GM23248 (cell line): ENCODE measurements at regions not wholly inside any gene's neighbourhood (a gene's known extent, or its start where the extent isn't known, plus 50 kb on each side); places are given as distances from the start of the nearest gene placed in this dataset.

Source experiments
- EZH2 ChIP-seq: fragments of 200-600 bp; sonication (generic); IDR thresholded peaks from 2 replicates; pipeline ENCODE4 v1.6.1; 2018; ENCODE audit warnings: antibody characterized with exemption, mild to moderate bottlenecking; ENCODE audit not compliant: insufficient read depth, poor library complexity, severe bottlenecking
- EZH2phosphoT487 ChIP-seq: fragments of 200-600 bp; sonication (generic); IDR thresholded peaks from 2 replicates; pipeline ENCODE4 v1.6.1; 2018; ENCODE audit warnings: antibody characterized with exemption, moderate library complexity, mild to moderate bottlenecking, low read depth; ENCODE audit not compliant: insufficient read depth

DNA sequence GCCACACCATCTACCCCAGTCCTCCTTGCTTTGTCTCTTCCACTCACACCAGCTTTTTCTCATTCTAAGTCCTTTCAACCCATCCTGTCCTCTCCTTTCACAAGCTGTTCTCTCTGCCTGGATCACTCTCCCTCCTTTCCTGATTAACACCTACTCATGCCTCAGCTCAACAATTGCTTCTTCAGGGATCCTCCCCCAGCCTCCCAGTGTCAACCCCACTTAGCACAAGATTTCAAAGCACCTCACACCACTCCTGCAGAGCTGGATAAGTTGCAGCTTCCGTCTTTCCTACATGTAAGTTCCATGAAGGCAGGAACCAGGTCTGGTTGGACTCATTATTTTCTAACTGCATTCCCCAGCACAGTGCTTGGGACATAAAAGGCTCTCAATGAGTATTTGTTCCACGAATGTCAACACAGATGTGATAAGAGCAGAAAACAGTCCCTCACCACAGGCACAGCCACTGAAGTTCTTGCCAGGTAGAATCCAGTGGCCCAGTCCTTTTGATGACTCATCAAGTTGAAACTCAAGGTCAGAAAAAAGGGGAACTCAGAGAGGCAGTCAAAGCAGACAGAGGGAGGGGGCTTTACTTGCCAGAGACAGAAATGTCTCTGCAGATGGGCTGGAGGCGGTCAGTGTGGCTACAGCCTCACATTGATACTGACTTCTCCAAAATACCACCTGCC, 193.4 kb upstream of the PRDM1 start:
- no peak for TF ChIP-seq EZH2
- TF ChIP-seq EZH2phosphoT487: no peak
